ENCODE measurements at regions not wholly inside any gene's neighbourhood (a gene's known extent, or its start where the extent isn't known, plus 50 kb on each side); places are given as distances from the start of the nearest gene placed in this dataset.

DNA sequence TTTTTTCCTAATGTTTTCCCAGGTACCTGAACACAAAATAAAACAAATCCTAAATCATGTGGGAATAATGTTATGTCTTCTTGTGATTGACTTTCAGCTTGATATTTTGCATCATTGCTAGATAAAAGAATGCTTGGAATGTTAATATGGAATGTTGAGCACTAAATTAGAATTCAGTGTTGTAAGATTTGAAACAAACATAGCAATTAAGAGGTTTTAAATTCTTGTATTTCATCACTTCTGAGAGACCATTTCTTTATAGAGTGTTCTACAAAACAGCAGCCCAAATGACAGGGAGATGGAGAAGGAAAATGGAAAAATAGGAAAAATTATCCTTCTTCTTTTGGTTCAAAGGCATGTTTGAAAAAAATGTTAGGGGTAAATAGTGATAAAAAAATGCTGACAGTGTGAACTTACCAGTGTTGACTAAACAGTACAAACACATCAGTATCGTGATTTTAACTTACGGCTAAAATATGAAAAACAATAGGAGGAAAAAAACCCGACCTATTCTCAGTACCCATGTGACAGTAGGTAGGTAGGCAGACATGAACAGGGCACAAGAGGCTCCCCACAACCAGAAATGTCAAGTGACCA, 102.6 kb upstream of the PDE5A start:
- H3K9me3 ChIP-seq (replicated peaks; ENCODE audit: control insufficient read depth, insufficient read depth, low read length): no peaks in the 10 kb centered on the region
- H3K79me2 ChIP-seq (ENCODE audit: control insufficient read depth, insufficient read depth, low read length): no peaks in the 10 kb centered on the region
- no peak overlapping the region for H3K4me3 ChIP-seq (replicated peaks in 1 of 3; ENCODE audit: insufficient read depth in 1 of 3, low read depth in 1 of 3, low read length in 3 of 3)
- no TSS peak for BruUV-seq (replicated peaks)
- no peak overlapping the region for H3K4me2 ChIP-seq (ENCODE audit: insufficient read depth, low read length)
- H3K36me3 ChIP-seq (ENCODE audit: control insufficient read depth in 2 of 2, extremely low read depth in 1 of 2, insufficient read depth in 2 of 2, low read length in 2 of 2): no peaks in the 10 kb centered on the region
- H3K27ac ChIP-seq (ENCODE audit: insufficient read depth, low read depth, low read length): no peak overlapping the region
- H3K9me1 ChIP-seq (replicated peaks; ENCODE audit: control insufficient read depth, extremely low read depth, insufficient read depth, low read length): no peaks in the 10 kb centered on the region
- intact Hi-C loops (cut with micrococcal nuclease) (no loop called here), dilution Hi-C loops (cut with MboI; ENCODE audit: extremely low pct_ligation_motif_present, low sequenced_read_pairs) (no loop called here)
- no peak for DNase-seq (ENCODE audit: low read depth, low spot score)
- no peak for FAIRE-seq
- H3K4me1 ChIP-seq (ENCODE audit: control insufficient read depth, extremely low read depth, insufficient read depth, low read length): peaks cover 21% of the 10 kb centered on the region
- no peaks in the 10 kb centered on the region for H4K20me1 ChIP-seq (replicated peaks; ENCODE audit: control insufficient read depth, extremely low read depth, insufficient read depth, low read length)
- POLR2A ChIA-PET: no interaction called here
- H3K27me3 ChIP-seq (ENCODE audit: control insufficient read depth in 2 of 2, insufficient read depth in 2 of 2, low read length in 2 of 2): no peaks in the 10 kb centered on the region
- TF ChIP-seq GATA2 (IDR thresholded peaks at IDR 0.05; ENCODE audit: insufficient read depth, insufficient read length, low read depth, low read length): no peak
- TF ChIP-seq, protein P1, sequence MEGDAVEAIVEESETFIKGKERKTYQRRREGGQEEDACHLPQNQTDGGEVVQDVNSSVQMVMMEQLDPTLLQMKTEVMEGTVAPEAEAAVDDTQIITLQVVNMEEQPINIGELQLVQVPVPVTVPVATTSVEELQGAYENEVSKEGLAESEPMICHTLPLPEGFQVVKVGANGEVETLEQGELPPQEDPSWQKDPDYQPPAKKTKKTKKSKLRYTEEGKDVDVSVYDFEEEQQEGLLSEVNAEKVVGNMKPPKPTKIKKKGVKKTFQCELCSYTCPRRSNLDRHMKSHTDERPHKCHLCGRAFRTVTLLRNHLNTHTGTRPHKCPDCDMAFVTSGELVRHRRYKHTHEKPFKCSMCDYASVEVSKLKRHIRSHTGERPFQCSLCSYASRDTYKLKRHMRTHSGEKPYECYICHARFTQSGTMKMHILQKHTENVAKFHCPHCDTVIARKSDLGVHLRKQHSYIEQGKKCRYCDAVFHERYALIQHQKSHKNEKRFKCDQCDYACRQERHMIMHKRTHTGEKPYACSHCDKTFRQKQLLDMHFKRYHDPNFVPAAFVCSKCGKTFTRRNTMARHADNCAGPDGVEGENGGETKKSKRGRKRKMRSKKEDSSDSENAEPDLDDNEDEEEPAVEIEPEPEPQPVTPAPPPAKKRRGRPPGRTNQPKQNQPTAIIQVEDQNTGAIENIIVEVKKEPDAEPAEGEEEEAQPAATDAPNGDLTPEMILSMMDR (IDR thresholded peaks at IDR 0.05; ENCODE audit: extremely low read depth in 1 of 2, insufficient read depth in 1 of 2, low read depth in 1 of 2, low read length in 2 of 2): no peak
- no peak for TF ChIP-seq POLR2AphosphoS5 (IDR thresholded peaks at IDR 0.05; ENCODE audit: insufficient read depth, low read depth, low read length)
- TF ChIP-seq, protein P2, sequence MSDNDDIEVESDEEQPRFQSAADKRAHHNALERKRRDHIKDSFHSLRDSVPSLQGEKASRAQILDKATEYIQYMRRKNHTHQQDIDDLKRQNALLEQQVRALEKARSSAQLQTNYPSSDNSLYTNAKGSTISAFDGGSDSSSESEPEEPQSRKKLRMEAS (IDR thresholded peaks at IDR 0.05; ENCODE audit: insufficient read depth, insufficient read length): no peak
- no peak for TF ChIP-seq POLR2A (IDR thresholded peaks at IDR 0.05; ENCODE audit: low read depth, low read length)
- no peak for TF ChIP-seq EZH2 (IDR thresholded peaks at IDR 0.05; ENCODE audit: borderline replicate concordance, low read depth, low read length, severe bottlenecking)
- TF ChIP-seq FOS (IDR thresholded peaks at IDR 0.05; ENCODE audit: borderline replicate concordance, insufficient read depth, low read length): no peak
- no peak for TF ChIP-seq MYC (IDR thresholded peaks at IDR 0.05; ENCODE audit: low read depth, low read length)
- TF ChIP-seq JUN (IDR thresholded peaks at IDR 0.05; ENCODE audit: borderline replicate concordance, insufficient read depth, insufficient read length, low read depth): no peak
- no peak overlapping the region for H3K9ac ChIP-seq (replicated peaks; ENCODE audit: extremely low read depth, insufficient read depth, low read length)
- CTCF ChIA-PET: interaction anchor here (1.7 kb wide), 1 partner anchor 13 kb away, joined by 4 read pairs; no protein-coding TSS in a partner anchor
- no peak overlapping the region for H2AFZ ChIP-seq (ENCODE audit: low read depth, low read length)
